CD4-positive, alpha-beta T cell treated with Interleukin-4 for 1 hour (primary cell): ENCODE measurements at regions not wholly inside any gene's neighbourhood (a gene's known extent, or its start where the extent isn't known, plus 50 kb on each side); places are given as distances from the start of the nearest gene placed in this dataset.
"Not testable (repeated sequence)": the region's sequence is repeated elsewhere in the genome, so short reads cannot be mapped to it uniquely, and the experiment has no call there.

Experiments
- DNase-seq, 2 donors: peaks; one replicate each; pipeline ENCODE4 v3.0.0-alpha.2; 2020 to 2022

GRCh38 chr2:238521870-238522269 lies 95.1 kb downstream of the ASB1 start:
- DNase-seq, result no peak

GRCh38 chr2:238523158-238524110 lies 96.7 kb downstream of the ASB1 start:
- DNase-seq, result no peak

- no peak for DNase-seq
These were observed 97.8 kb downstream of the ASB1 start for GRCh38 chr2:238524426-238524983.

GRCh38 chr2:238525990-238526389 lies 99.3 kb downstream of the ASB1 start:
- no peak for DNase-seq

GRCh38 chr2:238527565-238527964 lies 100.8 kb downstream of the ASB1 start:
- no peak for DNase-seq

GRCh38 chr2:238528953-238529781 lies 102.4 kb downstream of the ASB1 start:
- no peak for DNase-seq

GRCh38 chr2:238531017-238531645 lies 104.4 kb downstream of the ASB1 start:
- DNase-seq, result not testable (repeated sequence)

- not testable (repeated sequence) for DNase-seq
These were observed 117.0 kb downstream of the ASB1 start for GRCh38 chr2:238543732-238544131.

- no peak for DNase-seq
These were observed 122.3 kb downstream of the ASB1 start for GRCh38 chr2:238548902-238549462.

GRCh38 chr2:238549866-238550265 lies 123.1 kb downstream of the ASB1 start:
- DNase-seq, result no peak

- no peak for DNase-seq
These were observed 124.4 kb downstream of the ASB1 start for GRCh38 chr2:238551091-238551490.

- no peak for DNase-seq
These were observed 125.5 kb downstream of the ASB1 start for GRCh38 chr2:238552226-238552625.

GRCh38 chr2:238553159-238553558 lies 126.4 kb downstream of the ASB1 start:
- DNase-seq, result no peak

- DNase-seq, result no peak
These were observed 128.0 kb downstream of the ASB1 start for GRCh38 chr2:238554468-238555315.

GRCh38 chr2:238555786-238556542 lies 129.2 kb downstream of the ASB1 start:
- DNase-seq, result no peak

- no peak for DNase-seq
These were observed 130.7 kb downstream of the ASB1 start for GRCh38 chr2:238557431-238557830.

- no peak for DNase-seq
These were observed 131.2 kb downstream of the ASB1 start for GRCh38 chr2:238557936-238558335.

- no peak for DNase-seq
These were observed 131.9 kb downstream of the ASB1 start for GRCh38 chr2:238558456-238559099.

- DNase-seq, result no peak
These were observed 133.5 kb downstream of the ASB1 start for GRCh38 chr2:238560234-238560633.

- DNase-seq, result no peak
These were observed 134.5 kb downstream of the ASB1 start for GRCh38 chr2:238561230-238561629.
